ENCODE measurements at regions not wholly inside any gene's neighbourhood (a gene's known extent, or its start where the extent isn't known, plus 50 kb on each side); places are given as distances from the start of the nearest gene placed in this dataset.

GRCh38 chr11:119831011-119831410 is 102.0 kb upstream of the NECTIN1 start:
- intact Hi-C loops (cut with DNase I) = no loop called here
- peaks cover 0 to 6% (median 0%) of the 10 kb centered on the region in 9 donors for H3K4me1 ChIP-seq
- H3K27me3 ChIP-seq = peaks cover 0 to 16% (median 0%) of the 10 kb centered on the region in 7 donors
- H3K27ac ChIP-seq = no peak overlapping the region
- H3K9me3 ChIP-seq = peaks cover 0 to 5% (median 0%) of the 10 kb centered on the region in 11 donors
- no peak overlapping the region for H3K4me3 ChIP-seq
- peak in 1 of 8 donors; percentile 67 for ATAC-seq
- 67 to 68% methylated on average over 7 of the region's 7 CpGs for WGBS, 2 donors
- TF ChIP-seq, protein P1, sequence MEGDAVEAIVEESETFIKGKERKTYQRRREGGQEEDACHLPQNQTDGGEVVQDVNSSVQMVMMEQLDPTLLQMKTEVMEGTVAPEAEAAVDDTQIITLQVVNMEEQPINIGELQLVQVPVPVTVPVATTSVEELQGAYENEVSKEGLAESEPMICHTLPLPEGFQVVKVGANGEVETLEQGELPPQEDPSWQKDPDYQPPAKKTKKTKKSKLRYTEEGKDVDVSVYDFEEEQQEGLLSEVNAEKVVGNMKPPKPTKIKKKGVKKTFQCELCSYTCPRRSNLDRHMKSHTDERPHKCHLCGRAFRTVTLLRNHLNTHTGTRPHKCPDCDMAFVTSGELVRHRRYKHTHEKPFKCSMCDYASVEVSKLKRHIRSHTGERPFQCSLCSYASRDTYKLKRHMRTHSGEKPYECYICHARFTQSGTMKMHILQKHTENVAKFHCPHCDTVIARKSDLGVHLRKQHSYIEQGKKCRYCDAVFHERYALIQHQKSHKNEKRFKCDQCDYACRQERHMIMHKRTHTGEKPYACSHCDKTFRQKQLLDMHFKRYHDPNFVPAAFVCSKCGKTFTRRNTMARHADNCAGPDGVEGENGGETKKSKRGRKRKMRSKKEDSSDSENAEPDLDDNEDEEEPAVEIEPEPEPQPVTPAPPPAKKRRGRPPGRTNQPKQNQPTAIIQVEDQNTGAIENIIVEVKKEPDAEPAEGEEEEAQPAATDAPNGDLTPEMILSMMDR (IDR thresholded peaks at IDR 0.05) = no peak
- DNase-seq = no peak
- no peaks in the 10 kb centered on the region for H3K36me3 ChIP-seq

GRCh38 chr11:119830400-119830799 is 101.4 kb upstream of the NECTIN1 start:
- Histone ChIP-seq H3K9me3 (peaks cover 0 to 10% (median 0%) of the 10 kb centered on the region in 11 donors), H3K27ac (no peak overlapping the region), H3K4me1 (peaks cover 0 to 6% (median 0%) of the 10 kb centered on the region in 9 donors), H3K4me3 (no peak overlapping the region), H3K36me3 (no peaks in the 10 kb centered on the region), H3K27me3 (peaks cover 0 to 13% (median 0%) of the 10 kb centered on the region in 7 donors)
- intact Hi-C loops (cut with DNase I) = no loop called here
- WGBS, 2 donors = 91 to 92% methylated on average over 6 of the region's 6 CpGs
- no peak for ATAC-seq
- TF ChIP-seq, protein P1 (IDR thresholded peaks at IDR 0.05) = no peak
- no peak for DNase-seq

- H3K27ac ChIP-seq = no peak overlapping the region
- H3K4me1 ChIP-seq = peaks cover 0 to 6% (median 0%) of the 10 kb centered on the region in 9 donors
- TF ChIP-seq, protein P1 (IDR thresholded peaks at IDR 0.05) = no peak
- H3K9me3 ChIP-seq = peaks cover 0 to 15% (median 0%) of the 10 kb centered on the region in 11 donors
- peak; percentile 13 to 27 for DNase-seq
- no peaks in the 10 kb centered on the region for H3K36me3 ChIP-seq
- no peak overlapping the region for H3K4me3 ChIP-seq
- ATAC-seq = no peak
- intact Hi-C loops (cut with DNase I) = no loop called here
- H3K27me3 ChIP-seq = peaks cover 0 to 9% (median 0%) of the 10 kb centered on the region in 7 donors
- WGBS, 2 donors = 57 to 59% methylated on average over 3 of the region's 3 CpGs
Observed at GRCh38 chr11:119829402-119829801, 100.4 kb upstream of the NECTIN1 start.

DNA sequence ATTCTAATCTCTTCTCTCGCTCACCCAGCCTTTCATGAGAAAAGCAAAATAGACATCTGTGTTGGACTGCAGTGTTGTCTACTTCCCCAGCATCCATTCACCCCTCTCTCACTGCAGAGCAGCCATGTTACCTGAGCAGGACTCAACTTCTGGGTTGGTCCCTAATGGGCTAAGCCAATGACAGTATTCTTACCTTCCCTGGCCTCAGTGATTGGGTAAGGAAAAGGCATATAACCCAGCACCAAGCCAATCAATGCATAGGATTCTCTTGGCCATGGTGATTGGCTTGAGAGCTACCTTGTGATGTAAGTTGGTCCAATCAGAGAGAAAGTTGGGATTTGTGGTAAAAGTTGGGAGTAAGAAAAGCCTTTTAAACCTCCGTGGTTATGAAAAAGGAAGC is 99.8 kb upstream of the NECTIN1 start:
- H3K4me1 ChIP-seq = peaks cover 0 to 6% (median 0%) of the 10 kb centered on the region in 9 donors
- no peak overlapping the region for H3K4me3 ChIP-seq
- H3K27ac ChIP-seq = no peak overlapping the region
- H3K27me3 ChIP-seq = peaks cover 0 to 9% (median 0%) of the 10 kb centered on the region in 7 donors
- DNase-seq (no peak), ATAC-seq (no peak)
- H3K9me3 ChIP-seq = peaks cover 0 to 15% (median 0%) of the 10 kb centered on the region in 11 donors
- TF ChIP-seq, protein P1 (IDR thresholded peaks at IDR 0.05) = no peak
- 83 to 84% methylated on average over 2 of the region's 2 CpGs for WGBS, 2 donors
- H3K36me3 ChIP-seq = no peaks in the 10 kb centered on the region
- intact Hi-C loops (cut with DNase I) = no loop called here

All from heart right ventricle (tissue), 16 donors.